Lung (tissue), 11 donors: ENCODE measurements at regions not wholly inside any gene's neighbourhood (a gene's known extent, or its start where the extent isn't known, plus 50 kb on each side); places are given as distances from the start of the nearest gene placed in this dataset.

Experiments used
- ATAC-seq: fragments of 200-7000 bp; cut with Tn5 transposase; one replicate; pipeline ENCODE4 v1.9.1; 2020; ENCODE audit warnings: moderate number of reproducible peaks; ENCODE audit not compliant: insufficient read depth, low FRiP score
- DNase-seq, 3 donors: peaks; one replicate each; pipeline ENCODE4 v3.0.0-alpha.2; 2013 to 2017
- H3K27ac ChIP-seq, 2 donors: one replicate each; pipeline ENCODE4 v1.5.1; 2013; ENCODE audit warnings: mild to moderate bottlenecking in 2 of 2, moderate library complexity in 2 of 2, control low read depth in 1 of 2, inconsistent platforms in 1 of 2, low read depth in 1 of 2, low read length in 1 of 2
- H3K27me3 ChIP-seq, 3 donors: one replicate each; pipeline ENCODE4 v1.5.1; 2013; ENCODE audit warnings: low read length in 2 of 3; ENCODE audit not compliant: control insufficient read depth in 3 of 3, insufficient read depth in 3 of 3
- H3K36me3 ChIP-seq, 4 donors: one replicate each; pipeline ENCODE4 v1.5.1; 2013; ENCODE audit warnings: low read length in 4 of 4, mild to moderate bottlenecking in 1 of 4, moderate library complexity in 1 of 4; ENCODE audit not compliant: control insufficient read depth in 4 of 4, insufficient read depth in 4 of 4
- H3K4me1 ChIP-seq, 5 donors: one replicate each; pipeline ENCODE4 v1.5.1; 2013; ENCODE audit warnings: low read length in 5 of 5, mild to moderate bottlenecking in 2 of 5, moderate library complexity in 1 of 5; ENCODE audit not compliant: control insufficient read depth in 5 of 5, insufficient read depth in 5 of 5
- H3K4me3 ChIP-seq: one replicate; pipeline ENCODE4 v1.5.1; 2013; ENCODE audit warnings: mild to moderate bottlenecking, control low read depth, moderate library complexity
- H3K9ac ChIP-seq, 2 donors: one replicate each; pipeline ENCODE4 v1.5.1; 2013; ENCODE audit warnings: low read length in 2 of 2, control low read depth in 1 of 2; ENCODE audit not compliant: insufficient read depth in 1 of 2
- H3K9me3 ChIP-seq, 4 donors: one replicate each; pipeline ENCODE4 v1.5.1; 2013; ENCODE audit warnings: low read length in 3 of 4, mild to moderate bottlenecking in 1 of 4, moderate library complexity in 1 of 4; ENCODE audit not compliant: control insufficient read depth in 4 of 4, insufficient read depth in 3 of 4
- CTCF ChIP-seq: IDR thresholded peaks from 2 replicates; pipeline ENCODE4 v1.5.1; 2012; ENCODE audit warnings: mild to moderate bottlenecking; ENCODE audit errors: control extremely low read depth, extremely low read depth
- WGBS, 2 donors: extraction: QIAGEN DNeasy Blood & Tissue Kit; methylation state at CpG; one replicate each; pipeline ENCODE4 v1.1.7; 2013; 5-methylcytosine and 5-hydroxymethylcytosine counted together
- donor health status: control.
- donor health status: control.
- donor health status: Bipolar disorder and iron deficiency.
- donor health status: healthy.
- donor health status: DM: yes; HTN: yes; CAD: no.

- H3K36me3 ChIP-seq, result no peaks in the 10 kb centered on the region
- H3K27me3 ChIP-seq, result no peaks in the 10 kb centered on the region
- 91 to 92% methylated on average over 7 of the region's 7 CpGs for WGBS, 2 donors
- TF ChIP-seq CTCF, result no peak
- no peak overlapping the region for H3K27ac ChIP-seq
- H3K4me3 ChIP-seq, result no peak overlapping the region
- ATAC-seq, result no peak
- DNase-seq, result no peak
- peaks cover 0 to 10% (median 0%) of the 10 kb centered on the region in 5 donors for H3K4me1 ChIP-seq
- no peak overlapping the region for H3K9ac ChIP-seq
- no peaks in the 10 kb centered on the region for H3K9me3 ChIP-seq
Measured at GRCh38 chr2:38430196-38430595, 53.1 kb upstream of the ATL2 start.

GRCh38 chr2:38427936-38428335 is 50.9 kb upstream of the ATL2 start:
- no peaks in the 10 kb centered on the region for H3K36me3 ChIP-seq
- DNase-seq, result peak; percentile 27 to 72 (median 63)
- TF ChIP-seq CTCF, result no peak
- no peak overlapping the region for H3K27ac ChIP-seq
- peaks cover 0 to 10% (median 0%) of the 10 kb centered on the region in 5 donors for H3K4me1 ChIP-seq
- no peaks in the 10 kb centered on the region for H3K27me3 ChIP-seq
- no peak overlapping the region for H3K4me3 ChIP-seq
- no peaks in the 10 kb centered on the region for H3K9me3 ChIP-seq
- 64 to 72% methylated on average over 6 of the region's 6 CpGs for WGBS, 2 donors
- ATAC-seq, result no peak
- no peak overlapping the region for H3K9ac ChIP-seq

GRCh38 chr2:38427054-38427453 is 50.0 kb upstream of the ATL2 start:
- no peak overlapping the region for H3K27ac ChIP-seq
- ATAC-seq, result no peak
- no peak for DNase-seq
- 83 to 92% methylated on average over 5 of the region's 5 CpGs for WGBS, 2 donors
- TF ChIP-seq CTCF, result no peak
- H3K9me3 ChIP-seq, result no peaks in the 10 kb centered on the region
- H3K4me1 ChIP-seq, result peaks cover 0 to 10% (median 0%) of the 10 kb centered on the region in 5 donors
- H3K4me3 ChIP-seq, result no peak overlapping the region
- H3K9ac ChIP-seq, result no peak overlapping the region
- no peaks in the 10 kb centered on the region for H3K36me3 ChIP-seq
- H3K27me3 ChIP-seq, result no peaks in the 10 kb centered on the region
